T-cell (primary cell): ENCODE measurements at regions not wholly inside any gene's neighbourhood (a gene's known extent, or its start where the extent isn't known, plus 50 kb on each side); places are given as distances from the start of the nearest gene placed in this dataset.

Experiments used
- ATAC-seq, 4 experiments: fragments of 200-7000 bp in 3 of 4; fragments of 150-1000 bp in 1 of 4; cut with Tn5 transposase; replicated peaks in 1 of 4; 1 replicate in 3 of 4; 2 replicates in 1 of 4; pipeline ENCODE4 v1.10.0; 2021; ENCODE audit warnings: moderate library complexity in 3 of 4, mild to moderate bottlenecking in 2 of 4, moderate number of reproducible peaks in 1 of 4
- CTCF ChIA-PET, 2 donors: fragments of 300-600 bp; sonication (Branson Sonifier 250); formaldehyde crosslinking; loops; one replicate each; lab custom pipeline; 2022; ENCODE audit warnings: antibody characterized with exemption in 2 of 2; lab: Charles Lee
- POLR2A ChIA-PET, 2 donors: fragments of 300-600 bp; sonication (Branson Sonifier 250); formaldehyde crosslinking; loops; one replicate each; lab custom pipeline; 2022; ENCODE audit warnings: antibody characterized with exemption in 2 of 2; lab: Charles Lee
- DNase-seq, 35 experiments: peaks; one replicate each; pipeline versions ENCODE4 v3.0.0 to v3.0.0-alpha.2; 2013 to 2023
- H3K27ac ChIP-seq: one replicate; pipeline ENCODE4 v1.5.1; 2013; ENCODE audit warnings: low read length
- H3K27me3 ChIP-seq, 2 experiments: replicated peaks in 1 of 2; 1 replicate in 1 of 2; 2 replicates in 1 of 2; pipeline versions ENCODE4 v1.6.1 to v1.7.0; 2013; ENCODE audit warnings: low read length in 1 of 2, mixed read lengths in 1 of 2; ENCODE audit not compliant: control insufficient read depth in 2 of 2, insufficient read depth in 2 of 2; ENCODE audit errors: extremely low read depth in 1 of 2
- H3K36me3 ChIP-seq, 2 donors: 1 replicate in 1 of 2; 2 replicates in 1 of 2; pipeline versions ENCODE4 v1.6.1 to v1.7.0; 2013; ENCODE audit warnings: low read length in 1 of 2; ENCODE audit not compliant: control insufficient read depth in 2 of 2, insufficient read depth in 1 of 2; ENCODE audit errors: extremely low read depth in 1 of 2
- H3K4me1 ChIP-seq, 2 experiments: 1 replicate in 1 of 2; 2 replicates in 1 of 2; pipeline versions ENCODE4 v1.6.1 to v1.7.0; 2013; ENCODE audit warnings: low read length in 2 of 2, mixed read lengths in 1 of 2; ENCODE audit not compliant: insufficient read depth in 2 of 2, control insufficient read depth in 1 of 2; ENCODE audit errors: extremely low read depth in 1 of 2
- H3K4me3 ChIP-seq, 2 donors: 1 replicate in 1 of 2; 2 replicates in 1 of 2; pipeline versions ENCODE4 v1.5.1 to v1.7.0; 2013; ENCODE audit warnings: mild to moderate bottlenecking in 2 of 2, low read length in 1 of 2, moderate library complexity in 1 of 2; ENCODE audit not compliant: control insufficient read depth in 1 of 2; ENCODE audit errors: extremely low read depth in 1 of 2
- H3K9me3 ChIP-seq: 2 replicates; pipeline ENCODE4 v1.7.0; 2013
- H3K27ac Mint-ChIP-seq, 2 donors: one replicate each; pipeline ENCODE4 v1.8.0; 2020 to 2021; ENCODE audit warnings: mild to moderate bottlenecking in 2 of 2, mixed read lengths in 2 of 2
- H3K27me3 Mint-ChIP-seq, 2 donors: one replicate each; pipeline ENCODE4 v1.8.0; 2021 to 2022; ENCODE audit warnings: mixed read lengths in 2 of 2
- H3K36me3 Mint-ChIP-seq: one replicate; pipeline ENCODE4 v1.8.0; 2021; ENCODE audit warnings: mixed read lengths
- H3K4me1 Mint-ChIP-seq, 3 donors: one replicate each; pipeline ENCODE4 v1.8.0; 2020 to 2022; ENCODE audit warnings: mixed read lengths in 3 of 3, mild to moderate bottlenecking in 1 of 3
- H3K4me3 Mint-ChIP-seq, 3 donors: one replicate each; pipeline ENCODE4 v1.8.0; 2020 to 2022; ENCODE audit warnings: mild to moderate bottlenecking in 3 of 3, mixed read lengths in 3 of 3, moderate library complexity in 3 of 3
- H3K9me3 Mint-ChIP-seq, 3 donors: one replicate each; pipeline ENCODE4 v1.8.0; 2020 to 2022; ENCODE audit warnings: mixed read lengths in 3 of 3
- WGBS: methylation state at CpG from one replicate; pipeline ENCODE4 v1.1.5; 2013; ENCODE audit warnings: missing lambda C conversion rate; ENCODE audit not compliant: insufficient coverage; 5-methylcytosine and 5-hydroxymethylcytosine counted together

DNA sequence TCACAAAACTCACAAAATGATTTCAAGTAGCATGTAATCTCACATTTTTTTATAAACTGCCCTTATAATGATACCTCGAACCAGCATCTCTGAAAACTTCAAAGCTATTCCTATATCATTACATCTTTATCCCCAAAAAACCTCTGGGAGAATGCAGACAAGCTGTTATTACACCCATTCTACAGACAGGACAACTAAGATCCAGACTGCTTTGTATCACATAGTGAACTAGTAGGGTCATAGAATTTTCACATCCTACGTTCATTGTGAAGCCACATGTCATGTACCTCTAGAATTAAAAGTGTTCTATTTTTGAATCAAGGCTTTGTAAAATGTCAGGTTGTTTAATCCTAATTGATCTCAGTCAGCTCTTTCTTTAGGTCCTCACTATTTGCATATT lies 98.7 kb upstream of the RAP2B start:
- CTCF ChIA-PET, result no interaction called here
- peaks cover 0 to 6% of the 10 kb centered on the region in 2 donors for H3K27me3 Mint-ChIP-seq
- WGBS, result no CpG with 5 or more reads among the region's 2 CpGs
- H3K27ac ChIP-seq, result no peak overlapping the region
- ATAC-seq, result no peak
- H3K36me3 ChIP-seq, result no peaks in the 10 kb centered on the region
- H3K9me3 ChIP-seq, result no peaks in the 10 kb centered on the region
- no peak overlapping the region for H3K27ac Mint-ChIP-seq
- no peaks in the 10 kb centered on the region for H3K4me1 Mint-ChIP-seq
- no peaks in the 10 kb centered on the region for H3K36me3 Mint-ChIP-seq
- no peak for DNase-seq
- H3K27me3 ChIP-seq, result no peaks in the 10 kb centered on the region
- H3K4me1 ChIP-seq, result no peaks in the 10 kb centered on the region
- no peaks in the 10 kb centered on the region for H3K9me3 Mint-ChIP-seq
- H3K4me3 ChIP-seq, result no peak overlapping the region
- no peak overlapping the region for H3K4me3 Mint-ChIP-seq
- POLR2A ChIA-PET, result no interaction called here

DNA sequence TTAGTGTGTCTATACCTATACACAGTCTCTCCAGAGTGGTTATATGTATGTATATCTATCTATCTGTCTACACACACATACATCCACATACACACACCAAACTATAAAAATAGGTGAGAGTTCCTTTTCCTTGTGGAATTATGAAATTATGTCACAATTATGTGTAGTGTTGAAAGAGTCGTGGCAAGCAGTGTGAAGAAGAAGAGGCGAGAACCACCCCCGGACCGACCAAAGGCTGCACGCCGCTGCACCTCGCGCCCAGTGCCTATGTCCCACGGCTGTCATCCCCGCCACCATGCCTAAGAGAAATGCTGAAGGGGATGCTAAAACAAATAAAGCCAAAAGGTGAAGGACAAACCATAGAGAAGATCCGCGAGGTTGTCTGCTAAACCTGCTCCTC lies 95.0 kb upstream of the RAP2B start:
- ATAC-seq (no peak), DNase-seq (no peak)
- peaks cover 0 to 2% (median 1%) of the 10 kb centered on the region in 3 donors for H3K4me1 Mint-ChIP-seq
- H3K9me3 Mint-ChIP-seq, result no peaks in the 10 kb centered on the region
- H3K9me3 ChIP-seq, result no peaks in the 10 kb centered on the region
- no peak overlapping the region for H3K4me3 ChIP-seq
- H3K27ac ChIP-seq, result no peak overlapping the region
- peaks cover 0 to 10% of the 10 kb centered on the region in 2 donors for H3K27me3 Mint-ChIP-seq
- CTCF ChIA-PET, result interaction anchor here in 1 of 2 donors (0.6 kb wide), 1 partner anchor 857 kb away, joined by 3 read pairs; no protein-coding TSS in a partner anchor
- no peak overlapping the region for H3K4me3 Mint-ChIP-seq
- POLR2A ChIA-PET, result no interaction called here
- WGBS, result 93% methylated on average over 12 of the region's 12 CpGs
- no peaks in the 10 kb centered on the region for H3K36me3 Mint-ChIP-seq
- H3K27ac Mint-ChIP-seq, result no peak overlapping the region
- H3K36me3 ChIP-seq, result no peaks in the 10 kb centered on the region
- no peaks in the 10 kb centered on the region for H3K4me1 ChIP-seq
- no peaks in the 10 kb centered on the region for H3K27me3 ChIP-seq

DNA sequence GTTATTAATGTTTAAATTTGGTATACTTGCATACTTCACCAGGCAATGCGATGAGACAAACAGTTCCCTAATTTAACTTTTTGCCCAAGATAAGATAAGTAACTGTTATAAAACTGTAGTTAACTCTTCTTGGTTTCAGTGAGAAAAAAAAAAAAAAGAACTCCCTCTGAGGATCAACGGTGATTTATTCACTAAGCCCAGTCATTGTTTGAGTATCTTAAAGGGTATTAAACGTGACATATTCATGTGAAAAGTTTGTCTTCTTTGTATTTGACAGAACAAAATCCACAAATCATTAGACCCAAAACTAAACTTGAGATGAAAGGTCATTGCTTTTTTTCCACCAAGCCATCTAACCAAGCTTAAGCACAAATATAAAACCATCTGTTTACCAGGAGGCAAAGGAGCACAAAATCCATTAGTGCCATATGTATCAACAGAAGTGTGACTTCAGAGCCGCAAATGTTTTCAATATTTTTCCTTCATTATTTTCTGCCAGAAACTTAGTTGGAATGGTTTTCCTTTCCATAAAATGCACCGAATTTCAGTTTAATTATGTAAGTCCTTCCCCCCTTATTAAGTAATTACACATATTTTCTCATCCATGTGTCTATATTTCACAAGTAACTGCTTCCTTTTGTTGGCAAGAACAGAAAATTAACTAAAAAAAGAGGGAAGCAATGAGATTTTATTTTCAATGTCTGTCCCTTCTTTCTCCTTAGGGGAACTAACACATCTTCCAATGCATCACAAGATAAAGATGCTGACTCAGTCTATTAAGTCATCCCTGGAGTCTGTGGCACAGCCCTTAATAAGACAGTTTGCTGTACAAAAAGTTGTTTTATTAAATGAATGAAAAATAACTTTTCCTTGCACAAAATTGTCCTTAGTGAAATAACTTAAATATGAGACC lies 92.2 kb upstream of the RAP2B start:
- POLR2A ChIA-PET, result no interaction called here
- no peak overlapping the region for H3K27ac ChIP-seq

DNA sequence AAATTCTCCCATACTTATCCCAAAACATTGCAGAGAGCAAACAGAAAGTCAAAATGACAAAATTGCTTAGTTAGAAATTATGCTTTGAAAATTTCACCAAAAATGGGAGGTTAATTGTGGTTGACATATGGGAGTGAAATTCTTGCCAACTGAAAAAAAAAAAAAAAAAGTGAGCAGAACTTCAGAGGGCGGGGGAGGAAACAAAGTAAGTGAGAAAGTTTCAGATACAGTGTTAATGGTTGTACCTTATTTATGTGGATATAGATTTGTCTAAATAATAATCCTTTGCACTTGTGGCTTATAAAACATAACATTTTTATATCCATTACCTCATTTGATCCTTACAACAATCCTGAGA lies 91.5 kb upstream of the RAP2B start:
- H3K9me3 Mint-ChIP-seq, result no peaks in the 10 kb centered on the region
- no CpG with 5 or more reads among the region's 1 CpG for WGBS
- ChIA-PET POLR2A (no interaction called here), CTCF (no interaction called here)
- Histone ChIP-seq H3K9me3 (no peaks in the 10 kb centered on the region), H3K4me1 (no peaks in the 10 kb centered on the region), H3K4me3 (no peak overlapping the region), H3K36me3 (no peaks in the 10 kb centered on the region), H3K27me3 (no peaks in the 10 kb centered on the region), H3K27ac (no peak overlapping the region)
- no peak for ATAC-seq
- peaks cover 0 to 10% of the 10 kb centered on the region in 2 donors for H3K27me3 Mint-ChIP-seq
- no peaks in the 10 kb centered on the region for H3K36me3 Mint-ChIP-seq
- DNase-seq, result no peak
- H3K4me1 Mint-ChIP-seq, result peaks cover 0 to 2% (median 1%) of the 10 kb centered on the region in 3 donors
- H3K27ac Mint-ChIP-seq, result no peak overlapping the region
- no peak overlapping the region for H3K4me3 Mint-ChIP-seq

More for the DNA sequence above, 92.2 kb upstream of the RAP2B start:
- H3K27ac Mint-ChIP-seq, result peak overlapping the region in 1 of 2 donors; percentile 24
- H3K4me3 Mint-ChIP-seq, result no peak overlapping the region
- H3K36me3 Mint-ChIP-seq, result no peaks in the 10 kb centered on the region
- Histone ChIP-seq H3K4me1 (no peaks in the 10 kb centered on the region), H3K36me3 (no peaks in the 10 kb centered on the region), H3K4me3 (no peak overlapping the region), H3K9me3 (no peaks in the 10 kb centered on the region), H3K27me3 (no peaks in the 10 kb centered on the region)
- ATAC-seq (no peak), DNase-seq (no peak)
- H3K9me3 Mint-ChIP-seq, result no peaks in the 10 kb centered on the region
- 100% methylated on average over 1 of the region's 5 CpGs for WGBS
- peaks cover 0 to 10% of the 10 kb centered on the region in 2 donors for H3K27me3 Mint-ChIP-seq
- H3K4me1 Mint-ChIP-seq, result peaks cover 0 to 2% (median 1%) of the 10 kb centered on the region in 3 donors
- CTCF ChIA-PET, result interaction anchor here in 1 of 2 donors (0.6 kb wide), 1 partner anchor 525 kb away, joined by 3 read pairs; no protein-coding TSS in a partner anchor

DNA sequence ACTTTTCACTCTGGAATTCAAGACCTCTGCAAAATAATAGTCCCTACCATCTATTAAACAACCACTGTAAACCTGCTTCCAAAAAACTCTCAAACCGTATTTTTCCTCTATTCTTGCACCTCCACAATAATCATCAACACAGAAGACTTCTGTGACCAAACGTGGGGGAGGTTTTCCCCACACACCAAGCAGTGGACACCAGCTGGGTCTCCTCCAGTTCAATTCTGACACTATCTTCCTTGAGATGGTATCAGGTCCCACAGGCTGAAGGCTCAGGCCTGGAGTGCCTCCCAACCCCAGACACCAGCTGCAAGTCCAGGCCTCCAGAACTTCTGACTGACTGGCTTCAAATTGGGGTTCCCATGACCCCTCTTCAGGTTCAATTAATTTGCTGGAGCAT lies 89.6 kb upstream of the RAP2B start:
- Histone ChIP-seq H3K27ac (no peak overlapping the region), H3K4me3 (no peak overlapping the region), H3K4me1 (no peaks in the 10 kb centered on the region), H3K27me3 (no peaks in the 10 kb centered on the region), H3K36me3 (no peaks in the 10 kb centered on the region), H3K9me3 (no peaks in the 10 kb centered on the region)
- DNase-seq (no peak), ATAC-seq (no peak)
- H3K27me3 Mint-ChIP-seq, result peaks cover 0 to 10% of the 10 kb centered on the region in 2 donors
- H3K4me1 Mint-ChIP-seq, result peaks cover 0 to 2% (median 1%) of the 10 kb centered on the region in 3 donors
- no peak overlapping the region for H3K4me3 Mint-ChIP-seq
- no peak overlapping the region for H3K27ac Mint-ChIP-seq
- H3K36me3 Mint-ChIP-seq, result no peaks in the 10 kb centered on the region
- ChIA-PET CTCF (no interaction called here), POLR2A (no interaction called here)
- no peaks in the 10 kb centered on the region for H3K9me3 Mint-ChIP-seq
- 82% methylated on average over 2 of the region's 2 CpGs for WGBS

DNA sequence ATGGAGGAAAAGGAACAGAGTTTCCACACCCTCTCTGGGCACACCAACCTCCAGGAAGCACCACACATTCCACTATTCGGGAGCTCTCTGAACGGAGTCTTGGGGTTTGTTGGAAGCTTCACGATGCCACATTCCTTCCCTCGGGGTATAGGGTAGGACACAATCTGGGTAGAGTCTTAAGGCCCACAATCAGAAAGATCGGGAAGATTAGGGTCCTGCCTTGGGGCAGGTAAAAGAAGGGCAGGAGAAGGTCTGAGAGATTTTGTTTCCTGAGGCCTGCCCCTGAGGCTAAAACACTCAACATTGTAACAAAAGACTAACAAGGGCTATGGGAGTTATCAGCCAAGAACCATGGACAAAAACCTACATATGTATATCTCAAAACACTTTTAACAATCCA lies 89.2 kb upstream of the RAP2B start:
- no peaks in the 10 kb centered on the region for H3K27me3 ChIP-seq
- Mint-ChIP-seq H3K9me3 (no peaks in the 10 kb centered on the region), H3K27me3 (peaks cover 0 to 8% of the 10 kb centered on the region in 2 donors), H3K36me3 (no peaks in the 10 kb centered on the region), H3K4me1 (peaks cover 0 to 2% (median 1%) of the 10 kb centered on the region in 3 donors), H3K4me3 (no peak overlapping the region), H3K27ac (no peak overlapping the region)
- ChIA-PET POLR2A (no interaction called here), CTCF (no interaction called here)
- DNase-seq (no peak), ATAC-seq (no peak)
- no peaks in the 10 kb centered on the region for H3K9me3 ChIP-seq
- WGBS, result 58% methylated on average over 2 of the region's 5 CpGs
- H3K27ac ChIP-seq, result no peak overlapping the region
- H3K4me1 ChIP-seq, result no peaks in the 10 kb centered on the region
- no peaks in the 10 kb centered on the region for H3K36me3 ChIP-seq
- no peak overlapping the region for H3K4me3 ChIP-seq
